Upper lobe of left lung (tissue), 6 donors: ENCODE measurements at regions not wholly inside any gene's neighbourhood (a gene's known extent, or its start where the extent isn't known, plus 50 kb on each side); places are given as distances from the start of the nearest gene placed in this dataset.

ENCODE experiments used
- ATAC-seq, 2 donors: fragments of 200-7000 bp; cut with Tn5 transposase; one replicate each; pipeline ENCODE4 v1.9.1; 2022; ENCODE audit warnings: mild to moderate bottlenecking in 2 of 2, moderate library complexity in 2 of 2; ENCODE audit not compliant: low FRiP score in 2 of 2
- DNase-seq, 2 donors: peaks; one replicate each; pipeline ENCODE4 v3.0.0-alpha.2; 2019 to 2020
- H3K27ac ChIP-seq, 4 donors: fragments of 200-600 bp; sonication (generic); one replicate each; pipeline ENCODE4 v1.5.1; 2016 to 2019
- H3K27me3 ChIP-seq, 4 donors: fragments of 200-600 bp; sonication (generic); one replicate each; pipeline ENCODE4 v1.5.1; 2017 to 2019
- H3K36me3 ChIP-seq, 4 donors: fragments of 200-600 bp; sonication (generic); one replicate each; pipeline ENCODE4 v1.5.1; 2016 to 2019
- H3K4me1 ChIP-seq, 4 donors: fragments of 200-600 bp; sonication (generic); one replicate each; pipeline ENCODE4 v1.5.1; 2018 to 2019
- H3K4me3 ChIP-seq, 4 donors: fragments of 200-600 bp; sonication (generic); one replicate each; pipeline ENCODE4 v1.5.1; 2017 to 2019; ENCODE audit warnings: mild to moderate bottlenecking in 2 of 4, moderate library complexity in 1 of 4
- H3K9me3 ChIP-seq, 4 donors: fragments of 200-600 bp; sonication (generic); one replicate each; pipeline ENCODE4 v1.5.1; 2018 to 2019
- EP300 ChIP-seq, 4 donors: sonication (generic); formaldehyde crosslinking; IDR thresholded peaks; one replicate each; pipeline ENCODE4 v1.5.1; 2017; ENCODE audit warnings: antibody characterized with exemption in 4 of 4, control low read depth in 2 of 4
- POLR2A ChIP-seq, 4 donors: fragments of 450-650 bp; IDR thresholded peaks; one replicate each; pipeline ENCODE4 v1.5.1; 2016 to 2017; ENCODE audit warnings: antibody characterized with exemption in 4 of 4, mild to moderate bottlenecking in 2 of 4
- POLR2AphosphoS5 ChIP-seq, 2 donors: sonication (generic); formaldehyde crosslinking; IDR thresholded peaks; one replicate each; pipeline ENCODE4 v1.5.1; 2017; ENCODE audit warnings: antibody characterized with exemption in 2 of 2
- WGBS, 2 donors: methylation state at CpG; one replicate each; pipeline ENCODE4 v1.1.5; 2017 to 2018; 5-methylcytosine and 5-hydroxymethylcytosine counted together
- TF ChIP-seq, protein P1 (sequence below), 6 experiments: fragments of 450-650 bp in 4 of 6; fragments of 200-600 bp in 2 of 6; sonication (generic) in 2 of 6; IDR thresholded peaks; one replicate each; pipeline ENCODE4 v1.5.1; 2016 to 2019; ENCODE audit warnings: antibody characterized with exemption in 6 of 6
- donor health status: DM: no; HTN: no; CAD: no; lungs with moderate emphysema.
- donor health status: DM: no; HTN: yes; CAD: no; lungs with severe emphysema.

DNA sequence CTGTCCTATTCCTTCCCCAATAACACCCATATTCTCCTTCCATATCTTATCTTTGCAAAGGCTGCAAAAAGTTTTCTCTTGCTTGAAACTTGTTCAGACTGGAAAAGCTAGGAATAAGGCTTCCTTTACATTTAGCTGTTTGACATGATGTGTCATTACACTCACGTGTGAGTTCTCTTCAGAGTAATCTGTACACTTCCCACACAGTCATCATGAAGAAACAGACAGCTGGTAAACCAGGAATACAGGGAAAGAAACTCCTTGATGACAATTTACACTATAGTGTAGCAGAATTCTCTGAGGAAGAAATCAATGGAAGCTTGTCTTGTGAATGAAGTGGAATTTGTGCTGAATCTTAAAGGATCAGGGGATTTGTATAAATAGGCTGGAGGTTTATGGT, 628.6 kb upstream of the CDH2 start:
- no peak for DNase-seq
- no peak for ATAC-seq
- H3K9me3 ChIP-seq: peaks cover 0 to 9% (median 1%) of the 10 kb centered on the region in 4 donors
- no peaks in the 10 kb centered on the region for H3K36me3 ChIP-seq
- H3K27me3 ChIP-seq: no peaks in the 10 kb centered on the region
- no peak overlapping the region for H3K4me3 ChIP-seq
- no peak overlapping the region for H3K27ac ChIP-seq
- WGBS, 2 donors: 64% methylated on average over 1 of the region's 1 CpG
- TF ChIP-seq, protein P1, sequence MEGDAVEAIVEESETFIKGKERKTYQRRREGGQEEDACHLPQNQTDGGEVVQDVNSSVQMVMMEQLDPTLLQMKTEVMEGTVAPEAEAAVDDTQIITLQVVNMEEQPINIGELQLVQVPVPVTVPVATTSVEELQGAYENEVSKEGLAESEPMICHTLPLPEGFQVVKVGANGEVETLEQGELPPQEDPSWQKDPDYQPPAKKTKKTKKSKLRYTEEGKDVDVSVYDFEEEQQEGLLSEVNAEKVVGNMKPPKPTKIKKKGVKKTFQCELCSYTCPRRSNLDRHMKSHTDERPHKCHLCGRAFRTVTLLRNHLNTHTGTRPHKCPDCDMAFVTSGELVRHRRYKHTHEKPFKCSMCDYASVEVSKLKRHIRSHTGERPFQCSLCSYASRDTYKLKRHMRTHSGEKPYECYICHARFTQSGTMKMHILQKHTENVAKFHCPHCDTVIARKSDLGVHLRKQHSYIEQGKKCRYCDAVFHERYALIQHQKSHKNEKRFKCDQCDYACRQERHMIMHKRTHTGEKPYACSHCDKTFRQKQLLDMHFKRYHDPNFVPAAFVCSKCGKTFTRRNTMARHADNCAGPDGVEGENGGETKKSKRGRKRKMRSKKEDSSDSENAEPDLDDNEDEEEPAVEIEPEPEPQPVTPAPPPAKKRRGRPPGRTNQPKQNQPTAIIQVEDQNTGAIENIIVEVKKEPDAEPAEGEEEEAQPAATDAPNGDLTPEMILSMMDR (IDR thresholded peaks at IDR 0.05): no peak
- TF ChIP-seq POLR2A (IDR thresholded peaks at IDR 0.05) (no peak), POLR2AphosphoS5 (IDR thresholded peaks at IDR 0.05) (no peak), EP300 (IDR thresholded peaks at IDR 0.05) (no peak)
- H3K4me1 ChIP-seq: no peaks in the 10 kb centered on the region

DNA sequence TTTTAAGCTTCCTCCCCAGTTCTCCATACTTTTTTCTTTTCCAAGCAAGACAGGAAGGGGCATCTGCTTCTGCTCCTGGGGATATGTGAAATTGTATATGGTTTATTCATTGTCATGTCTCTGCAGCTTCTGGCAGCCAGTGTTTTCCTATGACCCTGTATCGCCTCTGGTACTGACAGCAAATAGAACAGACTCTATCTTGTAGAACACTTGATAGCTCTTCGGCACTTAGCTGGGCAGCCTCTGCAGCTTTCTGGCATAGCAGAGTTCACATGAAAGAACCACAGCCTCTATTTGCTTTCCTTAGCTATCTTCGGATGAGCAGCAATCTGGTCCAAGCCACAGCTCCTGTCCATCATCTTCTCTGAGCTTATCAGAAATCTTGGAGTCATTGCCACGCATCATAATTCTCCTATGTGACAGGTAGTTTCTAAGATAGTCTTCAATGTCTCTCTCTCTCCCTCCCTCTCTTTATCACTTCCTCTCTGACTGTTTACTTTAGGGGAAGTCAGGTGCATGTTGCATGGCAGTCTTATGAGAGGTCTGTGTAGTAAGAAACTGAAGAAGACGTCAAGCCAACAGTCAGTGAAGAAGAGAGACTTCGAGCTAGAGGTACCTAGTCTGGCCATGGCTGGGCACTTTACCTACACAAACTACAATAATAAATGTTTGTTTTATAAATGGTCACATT, 627.7 kb upstream of the CDH2 start:
- TF ChIP-seq, protein P1 (IDR thresholded peaks at IDR 0.05): no peak
- TF ChIP-seq POLR2AphosphoS5 (IDR thresholded peaks at IDR 0.05) (no peak), POLR2A (IDR thresholded peaks at IDR 0.05) (no peak), EP300 (IDR thresholded peaks at IDR 0.05) (no peak)
- H3K4me1 ChIP-seq: no peaks in the 10 kb centered on the region
- H3K36me3 ChIP-seq: no peaks in the 10 kb centered on the region
- WGBS, 2 donors: 39 to 50% methylated on average over 6 of the region's 6 CpGs
- peaks cover 0 to 9% (median 1%) of the 10 kb centered on the region in 4 donors for H3K9me3 ChIP-seq
- H3K27me3 ChIP-seq: no peaks in the 10 kb centered on the region
- no peak overlapping the region for H3K4me3 ChIP-seq
- DNase-seq: no peak
- no peak overlapping the region for H3K27ac ChIP-seq
- no peak for ATAC-seq

DNA sequence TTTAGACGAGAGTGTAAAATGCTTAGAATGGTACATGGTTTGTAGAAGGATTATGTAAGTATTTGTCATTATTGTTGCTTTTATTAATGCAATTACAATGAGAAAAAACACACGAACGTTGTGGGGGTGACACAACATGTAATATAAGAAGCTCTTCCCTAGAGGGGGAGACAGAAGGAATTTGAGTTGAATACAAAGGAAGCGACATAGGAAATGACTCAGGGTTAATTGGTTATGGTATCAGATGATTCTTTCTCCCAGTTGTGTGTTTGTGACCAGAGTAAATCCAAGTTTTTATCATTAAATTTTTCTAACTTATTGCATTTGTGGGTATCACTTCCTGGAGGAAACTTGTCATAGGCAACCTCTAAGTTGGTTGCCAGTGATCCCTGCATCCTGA, 625.6 kb upstream of the CDH2 start:
- DNase-seq (no peak), ATAC-seq (no peak)
- TF ChIP-seq EP300 (IDR thresholded peaks at IDR 0.05) (no peak), POLR2A (IDR thresholded peaks at IDR 0.05) (no peak), POLR2AphosphoS5 (IDR thresholded peaks at IDR 0.05) (no peak)
- TF ChIP-seq, protein P1 (IDR thresholded peaks at IDR 0.05): no peak
- H3K4me1 ChIP-seq: no peaks in the 10 kb centered on the region
- no peaks in the 10 kb centered on the region for H3K36me3 ChIP-seq
- no peak overlapping the region for H3K4me3 ChIP-seq
- 36 to 50% methylated on average over 4 of the region's 4 CpGs for WGBS, 2 donors
- H3K9me3 ChIP-seq: peaks cover 0 to 3% (median 0%) of the 10 kb centered on the region in 4 donors
- no peaks in the 10 kb centered on the region for H3K27me3 ChIP-seq
- H3K27ac ChIP-seq: no peak overlapping the region

DNA sequence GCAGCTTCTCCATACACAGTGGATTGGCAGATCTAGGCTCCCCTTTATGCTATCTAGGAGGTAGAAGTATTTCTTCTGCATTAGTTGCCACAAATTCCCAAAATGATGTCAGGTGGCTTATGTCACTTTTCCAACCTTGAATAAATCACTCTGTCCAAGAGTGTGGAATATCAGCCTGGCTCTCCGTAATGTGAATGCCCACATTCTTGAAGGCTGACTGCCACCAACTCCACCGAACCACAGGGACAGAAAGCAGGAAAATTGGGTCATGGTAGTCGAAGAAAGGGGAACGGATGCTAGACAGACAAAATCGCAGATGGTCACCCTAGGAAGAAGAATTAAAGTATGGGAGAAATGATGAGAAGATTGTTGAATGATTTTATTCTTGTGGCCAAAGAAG, 624.9 kb upstream of the CDH2 start:
- WGBS, 2 donors: 92 to 98% methylated on average over 5 of the region's 5 CpGs
- TF ChIP-seq EP300 (IDR thresholded peaks at IDR 0.05) (no peak), POLR2A (IDR thresholded peaks at IDR 0.05) (no peak), POLR2AphosphoS5 (IDR thresholded peaks at IDR 0.05) (no peak)
- TF ChIP-seq, protein P1 (IDR thresholded peaks at IDR 0.05): no peak
- no peaks in the 10 kb centered on the region for H3K4me1 ChIP-seq
- peaks cover 0 to 3% (median 0%) of the 10 kb centered on the region in 4 donors for H3K9me3 ChIP-seq
- no peak for DNase-seq
- ATAC-seq: no peak
- no peaks in the 10 kb centered on the region for H3K36me3 ChIP-seq
- H3K27ac ChIP-seq: no peak overlapping the region
- no peaks in the 10 kb centered on the region for H3K27me3 ChIP-seq
- H3K4me3 ChIP-seq: no peak overlapping the region
